C4-2B (cell line): ENCODE measurements at regions not wholly inside any gene's neighbourhood (a gene's known extent, or its start where the extent isn't known, plus 50 kb on each side); places are given as distances from the start of the nearest gene placed in this dataset.

Source experiments
- CTCF ChIP-seq: fragments of 450-650 bp; conservative IDR thresholded peaks from 2 replicates; pipeline ENCODE4 v1.5.1; 2017; ENCODE audit warnings: mild to moderate bottlenecking
- ZFX ChIP-seq: fragments of 450-650 bp; IDR thresholded peaks from 2 replicates; pipeline ENCODE4 v1.6.1; 2017

- no peak for TF ChIP-seq CTCF
- TF ChIP-seq ZFX: no peak
Observed at GRCh38 chr1:4596486-4596885, 57.9 kb upstream of the AJAP1 start.
